Endometrium (tissue), 2 donors: ENCODE measurements at regions not wholly inside any gene's neighbourhood (a gene's known extent, or its start where the extent isn't known, plus 50 kb on each side); places are given as distances from the start of the nearest gene placed in this dataset.
"Not testable (repeated sequence)": the region's sequence is repeated elsewhere in the genome, so short reads cannot be mapped to it uniquely, and the experiment has no call there.

ENCODE experiments used
- FAIRE-seq: peaks from 2 replicates; lab custom pipeline; 2012; peaks lifted over from hg19 to GRCh38; lab: Jason Lieb, UNC
- donor health status: control.
- donor health status: control.

- FAIRE-seq, result not testable (repeated sequence)
Measured at GRCh38 chr4:3932734-3933133, 166.5 kb downstream of the ADRA2C start.

- FAIRE-seq, result not testable (repeated sequence)
Measured at GRCh38 chr4:3935406-3935805, 169.2 kb downstream of the ADRA2C start.

GRCh38 chr4:3936184-3936583, 170.0 kb downstream of the ADRA2C start:
- FAIRE-seq, result no peak

GRCh38 chr4:3937849-3938562, 171.8 kb downstream of the ADRA2C start:
- not testable (repeated sequence) for FAIRE-seq

GRCh38 chr4:3938676-3939075, 172.5 kb downstream of the ADRA2C start:
- not testable (repeated sequence) for FAIRE-seq

GRCh38 chr4:3939954-3940591, 173.9 kb downstream of the ADRA2C start:
- FAIRE-seq, result not testable (repeated sequence)

- not testable (repeated sequence) for FAIRE-seq
Measured at GRCh38 chr4:3941735-3942522, 175.7 kb downstream of the ADRA2C start.

GRCh38 chr4:3942569-3942971, 176.4 kb downstream of the ADRA2C start:
- FAIRE-seq, result not testable (repeated sequence)

GRCh38 chr4:3943051-3943450, 176.9 kb downstream of the ADRA2C start:
- not testable (repeated sequence) for FAIRE-seq

GRCh38 chr4:3945511-3946290, 179.5 kb downstream of the ADRA2C start:
- no peak for FAIRE-seq

GRCh38 chr4:3946553-3946952, 180.4 kb downstream of the ADRA2C start:
- not testable (repeated sequence) for FAIRE-seq

GRCh38 chr4:3947761-3948160, 181.6 kb downstream of the ADRA2C start:
- FAIRE-seq, result not testable (repeated sequence)

GRCh38 chr4:3948210-3948609, 182.0 kb downstream of the ADRA2C start:
- FAIRE-seq, result not testable (repeated sequence)

GRCh38 chr4:3949916-3950315, 183.7 kb downstream of the ADRA2C start:
- FAIRE-seq, result not testable (repeated sequence)

GRCh38 chr4:3952443-3953139, 186.4 kb downstream of the ADRA2C start:
- not testable (repeated sequence) for FAIRE-seq

GRCh38 chr4:3953140-3953489, 186.9 kb downstream of the ADRA2C start:
- FAIRE-seq, result not testable (repeated sequence)

- not testable (repeated sequence) for FAIRE-seq
Measured at GRCh38 chr4:3954540-3955320, 188.5 kb downstream of the ADRA2C start.

- peak; percentile 88 for FAIRE-seq
Measured at GRCh38 chr4:3955321-3956164, 189.4 kb downstream of the ADRA2C start.

GRCh38 chr4:3956165-3956867, 190.1 kb downstream of the ADRA2C start:
- FAIRE-seq, result not testable (repeated sequence)
